Fibroblast of mammary gland (primary cell): ENCODE measurements at regions not wholly inside any gene's neighbourhood (a gene's known extent, or its start where the extent isn't known, plus 50 kb on each side); places are given as distances from the start of the nearest gene placed in this dataset.

Source experiments
- DNase-seq: peaks from one replicate; pipeline ENCODE4 v3.0.0-alpha.2; 2010; ENCODE audit warnings: low read depth
- H3K4me3 ChIP-seq: 2 replicates; pipeline ENCODE4 v1.5.1; 2011; ENCODE audit warnings: low read depth, mild to moderate bottlenecking, low read length, moderate library complexity; ENCODE audit not compliant: control insufficient read depth
- TF ChIP-seq, protein P1 (sequence below): conservative IDR thresholded peaks from 2 replicates; pipeline ENCODE4 v1.5.1; 2011; ENCODE audit warnings: low read depth, low read length, inconsistent platforms; ENCODE audit not compliant: control insufficient read depth, insufficient read depth

DNA sequence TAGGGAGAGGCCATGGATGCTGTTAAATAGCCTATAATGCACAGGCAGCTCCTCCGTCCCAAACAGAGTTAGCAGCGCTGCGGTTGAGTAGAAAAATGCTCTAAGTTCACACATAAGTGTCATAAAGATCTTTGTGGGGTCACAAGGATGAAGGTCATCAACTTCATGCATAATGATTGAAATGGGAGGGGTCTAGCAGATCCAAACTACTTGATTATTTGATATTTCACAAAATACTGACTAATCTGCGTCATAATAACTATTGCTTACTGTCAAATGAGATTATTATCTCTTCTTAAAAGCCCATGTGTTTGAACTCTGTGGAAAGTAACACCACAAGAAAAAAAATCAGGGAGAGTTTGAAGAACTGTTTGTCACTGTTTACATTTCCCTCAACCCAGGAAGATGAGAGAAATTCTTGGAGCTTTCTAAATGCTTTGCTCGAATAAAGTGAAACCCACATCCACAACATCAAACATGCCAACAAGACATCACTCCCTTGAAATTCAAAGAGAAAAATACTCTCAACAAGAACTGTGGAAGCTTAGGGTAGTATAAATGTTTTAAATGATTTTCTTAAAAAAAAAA lies 50.5 kb upstream of the CREB1 start:
- no peak for DNase-seq
- TF ChIP-seq, protein P1, sequence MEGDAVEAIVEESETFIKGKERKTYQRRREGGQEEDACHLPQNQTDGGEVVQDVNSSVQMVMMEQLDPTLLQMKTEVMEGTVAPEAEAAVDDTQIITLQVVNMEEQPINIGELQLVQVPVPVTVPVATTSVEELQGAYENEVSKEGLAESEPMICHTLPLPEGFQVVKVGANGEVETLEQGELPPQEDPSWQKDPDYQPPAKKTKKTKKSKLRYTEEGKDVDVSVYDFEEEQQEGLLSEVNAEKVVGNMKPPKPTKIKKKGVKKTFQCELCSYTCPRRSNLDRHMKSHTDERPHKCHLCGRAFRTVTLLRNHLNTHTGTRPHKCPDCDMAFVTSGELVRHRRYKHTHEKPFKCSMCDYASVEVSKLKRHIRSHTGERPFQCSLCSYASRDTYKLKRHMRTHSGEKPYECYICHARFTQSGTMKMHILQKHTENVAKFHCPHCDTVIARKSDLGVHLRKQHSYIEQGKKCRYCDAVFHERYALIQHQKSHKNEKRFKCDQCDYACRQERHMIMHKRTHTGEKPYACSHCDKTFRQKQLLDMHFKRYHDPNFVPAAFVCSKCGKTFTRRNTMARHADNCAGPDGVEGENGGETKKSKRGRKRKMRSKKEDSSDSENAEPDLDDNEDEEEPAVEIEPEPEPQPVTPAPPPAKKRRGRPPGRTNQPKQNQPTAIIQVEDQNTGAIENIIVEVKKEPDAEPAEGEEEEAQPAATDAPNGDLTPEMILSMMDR: no peak
- H3K4me3 ChIP-seq: no peak overlapping the region
